PFSK-1 (cell line): ENCODE measurements at regions not wholly inside any gene's neighbourhood (a gene's known extent, or its start where the extent isn't known, plus 50 kb on each side); places are given as distances from the start of the nearest gene placed in this dataset.

Experiments
- FOXP2 ChIP-seq: optimal IDR thresholded peaks from 2 replicates; pipeline ENCODE3; 2011; ENCODE audit warnings: borderline replicate concordance, control low read depth, inconsistent platforms; ENCODE audit not compliant: insufficient read depth; ENCODE audit errors: extremely low read length, extremely low read depth
- POLR2AphosphoS5 ChIP-seq: IDR thresholded peaks from 2 replicates; pipeline ENCODE4 v1.6.1; 2012; ENCODE audit warnings: low read depth, mild to moderate bottlenecking, control low read depth, low read length, moderate library complexity
- SIN3A ChIP-seq: IDR thresholded peaks from 2 replicates; pipeline ENCODE4 v1.6.1; 2012; ENCODE audit warnings: mild to moderate bottlenecking, low read length, moderate library complexity, borderline replicate concordance; ENCODE audit not compliant: insufficient read depth
- TAF1 ChIP-seq: IDR thresholded peaks from 2 replicates; pipeline ENCODE4 v1.6.1; 2012; ENCODE audit warnings: low read length, control low read depth, borderline replicate concordance; ENCODE audit not compliant: insufficient read depth
- TF ChIP-seq, protein P1 (sequence below), 2 experiments: IDR thresholded peaks; 2 replicates each; pipeline versions ENCODE4 v1.6.1 to v1.8.0; 2011 to 2012; ENCODE audit warnings: low read depth in 2 of 2, low read length in 2 of 2, control low read depth in 1 of 2, inconsistent platforms in 1 of 2, mild to moderate bottlenecking in 1 of 2, moderate library complexity in 1 of 2; ENCODE audit not compliant: insufficient read depth in 1 of 2

GRCh38 chr6:19662911-19663310 lies 174.3 kb upstream of the ID4 start:
- no peak for TF ChIP-seq TAF1
- no peak for TF ChIP-seq FOXP2
- no peak for TF ChIP-seq POLR2AphosphoS5
- TF ChIP-seq SIN3A, result no peak
- TF ChIP-seq, protein P1, sequence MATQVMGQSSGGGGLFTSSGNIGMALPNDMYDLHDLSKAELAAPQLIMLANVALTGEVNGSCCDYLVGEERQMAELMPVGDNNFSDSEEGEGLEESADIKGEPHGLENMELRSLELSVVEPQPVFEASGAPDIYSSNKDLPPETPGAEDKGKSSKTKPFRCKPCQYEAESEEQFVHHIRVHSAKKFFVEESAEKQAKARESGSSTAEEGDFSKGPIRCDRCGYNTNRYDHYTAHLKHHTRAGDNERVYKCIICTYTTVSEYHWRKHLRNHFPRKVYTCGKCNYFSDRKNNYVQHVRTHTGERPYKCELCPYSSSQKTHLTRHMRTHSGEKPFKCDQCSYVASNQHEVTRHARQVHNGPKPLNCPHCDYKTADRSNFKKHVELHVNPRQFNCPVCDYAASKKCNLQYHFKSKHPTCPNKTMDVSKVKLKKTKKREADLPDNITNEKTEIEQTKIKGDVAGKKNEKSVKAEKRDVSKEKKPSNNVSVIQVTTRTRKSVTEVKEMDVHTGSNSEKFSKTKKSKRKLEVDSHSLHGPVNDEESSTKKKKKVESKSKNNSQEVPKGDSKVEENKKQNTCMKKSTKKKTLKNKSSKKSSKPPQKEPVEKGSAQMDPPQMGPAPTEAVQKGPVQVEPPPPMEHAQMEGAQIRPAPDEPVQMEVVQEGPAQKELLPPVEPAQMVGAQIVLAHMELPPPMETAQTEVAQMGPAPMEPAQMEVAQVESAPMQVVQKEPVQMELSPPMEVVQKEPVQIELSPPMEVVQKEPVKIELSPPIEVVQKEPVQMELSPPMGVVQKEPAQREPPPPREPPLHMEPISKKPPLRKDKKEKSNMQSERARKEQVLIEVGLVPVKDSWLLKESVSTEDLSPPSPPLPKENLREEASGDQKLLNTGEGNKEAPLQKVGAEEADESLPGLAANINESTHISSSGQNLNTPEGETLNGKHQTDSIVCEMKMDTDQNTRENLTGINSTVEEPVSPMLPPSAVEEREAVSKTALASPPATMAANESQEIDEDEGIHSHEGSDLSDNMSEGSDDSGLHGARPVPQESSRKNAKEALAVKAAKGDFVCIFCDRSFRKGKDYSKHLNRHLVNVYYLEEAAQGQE (IDR thresholded peaks at IDR 0.05; ENCODE audit: insufficient read depth in 1 of 2, low read depth in 2 of 2, low read length in 2 of 2), result no peak

DNA sequence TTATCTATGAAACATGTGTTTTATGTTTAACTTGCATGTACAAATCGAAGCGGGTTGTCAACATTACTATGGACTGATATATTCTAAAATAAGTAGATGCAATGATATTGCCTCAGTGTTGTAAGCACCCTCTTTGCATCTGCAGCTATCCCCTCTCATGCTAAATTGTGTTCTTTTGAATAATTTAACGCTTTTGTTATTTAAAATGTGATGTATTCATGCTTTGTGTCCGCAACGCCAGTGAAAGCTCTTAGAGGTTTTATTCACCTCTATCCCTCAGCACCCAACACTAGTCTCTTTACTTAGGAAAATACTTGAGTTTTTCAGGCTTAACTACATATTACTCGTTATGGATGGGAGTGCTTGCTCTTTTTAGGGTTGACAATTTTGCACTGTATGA lies 173.7 kb upstream of the ID4 start:
- TF ChIP-seq SIN3A (no peak), TAF1 (no peak), POLR2AphosphoS5 (no peak), FOXP2 (no peak)
- TF ChIP-seq, protein P1 (IDR thresholded peaks at IDR 0.05; ENCODE audit: insufficient read depth in 1 of 2, low read depth in 2 of 2, low read length in 2 of 2), result no peak

- TF ChIP-seq TAF1, result no peak
- TF ChIP-seq FOXP2, result no peak
- TF ChIP-seq SIN3A, result no peak
- TF ChIP-seq, protein P1 (IDR thresholded peaks at IDR 0.05; ENCODE audit: insufficient read depth in 1 of 2, low read depth in 2 of 2, low read length in 2 of 2), result no peak
- TF ChIP-seq POLR2AphosphoS5, result no peak
Measured at GRCh38 chr6:19664050-19664449, 173.1 kb upstream of the ID4 start.

- TF ChIP-seq FOXP2, result no peak
Measured at GRCh38 chr6:19664878-19665612, 172.1 kb upstream of the ID4 start.

DNA sequence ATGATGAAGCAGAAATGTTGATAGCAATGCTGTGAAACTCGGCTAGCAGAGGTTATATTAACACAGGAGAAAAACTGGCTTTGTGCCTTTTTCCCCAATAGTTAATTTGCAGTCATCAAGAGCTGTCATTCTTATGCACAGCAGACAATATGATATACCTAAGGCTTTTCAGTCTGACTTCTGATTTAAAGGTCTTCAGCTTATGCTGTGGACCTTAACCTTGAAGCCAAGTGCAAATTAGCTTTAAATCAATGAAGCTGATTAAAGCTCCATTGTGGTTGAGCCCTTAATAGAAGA lies 171.6 kb upstream of the ID4 start:
- no peak for TF ChIP-seq SIN3A
- no peak for TF ChIP-seq POLR2AphosphoS5
- TF ChIP-seq FOXP2, result no peak
- TF ChIP-seq, protein P1 (IDR thresholded peaks at IDR 0.05; ENCODE audit: insufficient read depth in 1 of 2, low read depth in 2 of 2, low read length in 2 of 2), result no peak
- TF ChIP-seq TAF1, result no peak
